ENCODE measurements at regions not wholly inside any gene's neighbourhood (a gene's known extent, or its start where the extent isn't known, plus 50 kb on each side); places are given as distances from the start of the nearest gene placed in this dataset.

GRCh38 chr7:24010495-24010894 is 273.5 kb upstream of the NPY start:
- Histone ChIP-seq H3K79me2 (ENCODE audit: low read length) (no peaks in the 10 kb centered on the region), H3K4me1 (ENCODE audit: low read length) (no peaks in the 10 kb centered on the region), H2AFZ (ENCODE audit: low read depth, low read length) (no peak overlapping the region), H3K9ac (ENCODE audit: low read length) (no peak overlapping the region), H4K20me1 (ENCODE audit: insufficient read depth, low read length) (no peaks in the 10 kb centered on the region), H3K27ac (ENCODE audit: low read length) (no peak overlapping the region), H3K27me3 (ENCODE audit: low read depth, low read length) (no peaks in the 10 kb centered on the region), H3K9me3 (ENCODE audit: insufficient read depth, low read length) (no peaks in the 10 kb centered on the region), H3K4me2 (ENCODE audit: low read length) (no peak overlapping the region), H3K4me3 (ENCODE audit: low read length) (no peak overlapping the region), H3K36me3 (replicated peaks; ENCODE audit: low read depth, low read length) (no peaks in the 10 kb centered on the region)
- TF ChIP-seq, protein P1, sequence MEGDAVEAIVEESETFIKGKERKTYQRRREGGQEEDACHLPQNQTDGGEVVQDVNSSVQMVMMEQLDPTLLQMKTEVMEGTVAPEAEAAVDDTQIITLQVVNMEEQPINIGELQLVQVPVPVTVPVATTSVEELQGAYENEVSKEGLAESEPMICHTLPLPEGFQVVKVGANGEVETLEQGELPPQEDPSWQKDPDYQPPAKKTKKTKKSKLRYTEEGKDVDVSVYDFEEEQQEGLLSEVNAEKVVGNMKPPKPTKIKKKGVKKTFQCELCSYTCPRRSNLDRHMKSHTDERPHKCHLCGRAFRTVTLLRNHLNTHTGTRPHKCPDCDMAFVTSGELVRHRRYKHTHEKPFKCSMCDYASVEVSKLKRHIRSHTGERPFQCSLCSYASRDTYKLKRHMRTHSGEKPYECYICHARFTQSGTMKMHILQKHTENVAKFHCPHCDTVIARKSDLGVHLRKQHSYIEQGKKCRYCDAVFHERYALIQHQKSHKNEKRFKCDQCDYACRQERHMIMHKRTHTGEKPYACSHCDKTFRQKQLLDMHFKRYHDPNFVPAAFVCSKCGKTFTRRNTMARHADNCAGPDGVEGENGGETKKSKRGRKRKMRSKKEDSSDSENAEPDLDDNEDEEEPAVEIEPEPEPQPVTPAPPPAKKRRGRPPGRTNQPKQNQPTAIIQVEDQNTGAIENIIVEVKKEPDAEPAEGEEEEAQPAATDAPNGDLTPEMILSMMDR (IDR thresholded peaks at IDR 0.05; ENCODE audit: low read depth, low read length), result no peak
- no peak for TF ChIP-seq EZH2phosphoT487 (IDR thresholded peaks at IDR 0.05; ENCODE audit: low read depth)

- Histone ChIP-seq H3K4me1 (ENCODE audit: low read length) (no peaks in the 10 kb centered on the region), H3K79me2 (ENCODE audit: low read length) (no peaks in the 10 kb centered on the region), H3K36me3 (replicated peaks; ENCODE audit: low read depth, low read length) (no peaks in the 10 kb centered on the region), H3K27me3 (ENCODE audit: low read depth, low read length) (no peaks in the 10 kb centered on the region), H3K27ac (ENCODE audit: low read length) (no peak overlapping the region), H3K9ac (ENCODE audit: low read length) (no peak overlapping the region), H3K9me3 (ENCODE audit: insufficient read depth, low read length) (no peaks in the 10 kb centered on the region), H2AFZ (ENCODE audit: low read depth, low read length) (no peak overlapping the region), H4K20me1 (ENCODE audit: insufficient read depth, low read length) (no peaks in the 10 kb centered on the region), H3K4me3 (ENCODE audit: low read length) (no peak overlapping the region), H3K4me2 (ENCODE audit: low read length) (no peak overlapping the region)
- TF ChIP-seq, protein P1 (IDR thresholded peaks at IDR 0.05; ENCODE audit: low read depth, low read length), result no peak
- TF ChIP-seq EZH2phosphoT487 (IDR thresholded peaks at IDR 0.05; ENCODE audit: low read depth), result no peak
Measured at GRCh38 chr7:24017519-24017918, 266.5 kb upstream of the NPY start.

DNA sequence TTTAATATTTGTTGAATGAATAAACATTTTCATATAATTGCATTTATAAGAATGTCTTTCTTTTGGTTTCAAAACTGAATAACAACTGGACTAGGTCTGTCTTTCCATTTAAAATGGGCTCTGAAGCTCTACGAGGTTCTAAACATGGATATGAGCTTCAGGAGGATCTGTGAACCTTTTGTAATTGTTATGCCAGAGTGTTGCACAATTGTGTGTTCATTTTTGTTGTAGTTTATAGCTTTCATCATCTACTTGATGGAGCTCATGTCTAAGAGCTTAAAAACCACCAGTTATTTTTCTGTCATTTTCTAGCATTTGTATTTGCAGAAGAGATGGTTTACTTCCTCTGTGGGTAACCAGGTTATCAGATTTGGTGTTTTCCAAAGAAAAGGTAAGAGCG is 265.7 kb upstream of the NPY start:
- H3K4me2 ChIP-seq (ENCODE audit: low read length), result no peak overlapping the region
- no peaks in the 10 kb centered on the region for H3K79me2 ChIP-seq (ENCODE audit: low read length)
- H3K27ac ChIP-seq (ENCODE audit: low read length), result no peak overlapping the region
- H3K4me1 ChIP-seq (ENCODE audit: low read length), result no peaks in the 10 kb centered on the region
- no peak overlapping the region for H3K9ac ChIP-seq (ENCODE audit: low read length)
- H3K27me3 ChIP-seq (ENCODE audit: low read depth, low read length), result no peaks in the 10 kb centered on the region
- no peaks in the 10 kb centered on the region for H3K36me3 ChIP-seq (replicated peaks; ENCODE audit: low read depth, low read length)
- no peak overlapping the region for H3K4me3 ChIP-seq (ENCODE audit: low read length)
- no peak overlapping the region for H2AFZ ChIP-seq (ENCODE audit: low read depth, low read length)
- no peaks in the 10 kb centered on the region for H4K20me1 ChIP-seq (ENCODE audit: insufficient read depth, low read length)
- TF ChIP-seq EZH2phosphoT487 (IDR thresholded peaks at IDR 0.05; ENCODE audit: low read depth), result no peak
- TF ChIP-seq, protein P1 (IDR thresholded peaks at IDR 0.05; ENCODE audit: low read depth, low read length), result no peak
- no peaks in the 10 kb centered on the region for H3K9me3 ChIP-seq (ENCODE audit: insufficient read depth, low read length)

DNA sequence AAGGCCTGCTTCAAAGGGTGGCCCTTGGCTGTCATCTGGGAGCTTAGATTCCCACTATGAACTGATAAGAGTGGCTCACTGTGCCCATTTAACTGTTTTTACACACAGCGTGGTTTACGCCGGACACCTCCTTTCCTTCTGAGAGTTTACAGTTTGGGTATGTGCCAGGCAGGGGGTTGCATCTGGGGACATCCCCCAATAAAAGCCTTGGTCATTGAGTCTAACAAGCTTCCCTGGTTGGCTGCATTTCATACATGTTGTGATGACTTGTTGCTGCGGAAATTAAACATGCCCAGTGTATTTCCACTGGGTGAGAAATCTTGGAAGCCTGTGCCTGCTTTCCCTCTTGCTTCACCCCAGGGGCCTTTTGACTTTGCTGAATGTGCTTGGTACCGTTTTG is 264.1 kb upstream of the NPY start:
- no peaks in the 10 kb centered on the region for H3K9me3 ChIP-seq (ENCODE audit: insufficient read depth, low read length)
- no peaks in the 10 kb centered on the region for H3K79me2 ChIP-seq (ENCODE audit: low read length)
- TF ChIP-seq, protein P1 (IDR thresholded peaks at IDR 0.05; ENCODE audit: low read depth, low read length), result no peak
- no peak for TF ChIP-seq EZH2phosphoT487 (IDR thresholded peaks at IDR 0.05; ENCODE audit: low read depth)
- H3K27me3 ChIP-seq (ENCODE audit: low read depth, low read length), result no peaks in the 10 kb centered on the region
- H3K4me1 ChIP-seq (ENCODE audit: low read length), result no peaks in the 10 kb centered on the region
- no peak overlapping the region for H3K4me3 ChIP-seq (ENCODE audit: low read length)
- H3K9ac ChIP-seq (ENCODE audit: low read length), result no peak overlapping the region
- H4K20me1 ChIP-seq (ENCODE audit: insufficient read depth, low read length), result no peaks in the 10 kb centered on the region
- no peak overlapping the region for H3K4me2 ChIP-seq (ENCODE audit: low read length)
- no peak overlapping the region for H2AFZ ChIP-seq (ENCODE audit: low read depth, low read length)
- H3K27ac ChIP-seq (ENCODE audit: low read length), result no peak overlapping the region
- no peaks in the 10 kb centered on the region for H3K36me3 ChIP-seq (replicated peaks; ENCODE audit: low read depth, low read length)
